Naive thymus-derived CD4-positive, alpha-beta T cell (primary cell): ENCODE measurements at regions not wholly inside any gene's neighbourhood (a gene's known extent, or its start where the extent isn't known, plus 50 kb on each side); places are given as distances from the start of the nearest gene placed in this dataset.

Experiments
- ATAC-seq: fragments of 150-1000 bp; cut with Tn5 transposase; 2 replicates; pipeline ENCODE4 v1.10.0; 2021; ENCODE audit warnings: mild to moderate bottlenecking, moderate library complexity
- CTCF ChIA-PET: fragments of 350-600 bp; sonication (Branson Sonifier 250); formaldehyde crosslinking; loops from one replicate; lab custom pipeline; 2021; ENCODE audit warnings: antibody characterized with exemption; lab: Charles Lee
- POLR2A ChIA-PET: fragments of 350-600 bp; sonication (Branson Sonifier 250); formaldehyde crosslinking; loops from one replicate; lab custom pipeline; 2021; ENCODE audit warnings: antibody characterized with exemption, inconsistent platforms; lab: Charles Lee
- DNase-seq, 9 donors: peaks; one replicate each; pipeline versions ENCODE4 v3.0.0 to v3.0.0-alpha.2; 2020 to 2022; ENCODE audit warnings: mixed read lengths in 1 of 9
- H3K27ac ChIP-seq: one replicate; pipeline ENCODE4 v1.7.0; 2013; ENCODE audit warnings: mild to moderate bottlenecking, low read depth, low read length, moderate library complexity
- H3K27me3 ChIP-seq, 2 donors: one replicate each; pipeline ENCODE4 v1.7.0; 2013; ENCODE audit warnings: low read length in 2 of 2, mild to moderate bottlenecking in 2 of 2, moderate library complexity in 2 of 2; ENCODE audit not compliant: control insufficient read depth in 2 of 2, insufficient read depth in 2 of 2
- H3K36me3 ChIP-seq, 3 experiments: 1 replicate in 2 of 3; 2 replicates in 1 of 3; pipeline ENCODE4 v1.7.0; 2013; ENCODE audit warnings: low read length in 3 of 3, mild to moderate bottlenecking in 3 of 3, moderate library complexity in 1 of 3; ENCODE audit not compliant: insufficient read depth in 3 of 3, control insufficient read depth in 2 of 3
- H3K4me1 ChIP-seq, 2 donors: one replicate each; pipeline ENCODE4 v1.7.0; 2013; ENCODE audit warnings: low read length in 2 of 2, mild to moderate bottlenecking in 2 of 2, moderate library complexity in 1 of 2; ENCODE audit not compliant: control insufficient read depth in 2 of 2, insufficient read depth in 2 of 2
- H3K4me3 ChIP-seq: 2 replicates; pipeline ENCODE4 v1.7.0; 2013; ENCODE audit warnings: mild to moderate bottlenecking, low read length
- H3K9me3 ChIP-seq, 3 experiments: 1 replicate in 2 of 3; 2 replicates in 1 of 3; pipeline ENCODE4 v1.7.0; 2013; ENCODE audit warnings: low read length in 3 of 3; ENCODE audit not compliant: control insufficient read depth in 2 of 3
- H3K27ac Mint-ChIP-seq, 9 donors: one replicate each; pipeline ENCODE4 v1.8.0; 2020 to 2022; ENCODE audit warnings: mixed read lengths in 9 of 9, mild to moderate bottlenecking in 8 of 9, moderate library complexity in 5 of 9, inconsistent platforms in 2 of 9
- H3K27me3 Mint-ChIP-seq, 5 donors: one replicate each; pipeline ENCODE4 v1.8.0; 2021 to 2022; ENCODE audit warnings: mixed read lengths in 5 of 5, mild to moderate bottlenecking in 1 of 5
- H3K36me3 Mint-ChIP-seq, 5 donors: one replicate each; pipeline ENCODE4 v1.8.0; 2020 to 2022; ENCODE audit warnings: mixed read lengths in 5 of 5, mild to moderate bottlenecking in 3 of 5, inconsistent platforms in 1 of 5
- H3K4me1 Mint-ChIP-seq, 7 donors: one replicate each; pipeline ENCODE4 v1.8.0; 2020 to 2022; ENCODE audit warnings: mixed read lengths in 7 of 7, mild to moderate bottlenecking in 3 of 7, inconsistent platforms in 1 of 7
- H3K4me3 Mint-ChIP-seq, 10 donors: one replicate each; pipeline ENCODE4 v1.8.0; 2020 to 2022; ENCODE audit warnings: mild to moderate bottlenecking in 10 of 10, mixed read lengths in 10 of 10, moderate library complexity in 6 of 10, inconsistent platforms in 2 of 10
- H3K9me3 Mint-ChIP-seq, 11 donors: one replicate each; pipeline ENCODE4 v1.8.0; 2020 to 2022; ENCODE audit warnings: mixed read lengths in 11 of 11, mild to moderate bottlenecking in 4 of 11, inconsistent platforms in 1 of 11, moderate library complexity in 1 of 11
- intact Hi-C, 2 donors: fragments of 100-400 bp; cut with micrococcal nuclease; formaldehyde crosslinking; loops; one replicate each; pipeline ENCODE4 v1.15.1; 2023

- peaks cover 0 to 4% (median 0%) of the 10 kb centered on the region in 3 experiments for H3K9me3 ChIP-seq
- Mint-ChIP-seq H3K36me3 (no peaks in the 10 kb centered on the region), H3K4me3 (no peak overlapping the region), H3K27ac (no peak overlapping the region), H3K27me3 (no peaks in the 10 kb centered on the region), H3K9me3 (peaks cover 0 to 37% (median 7%) of the 10 kb centered on the region in 11 donors), H3K4me1 (no peaks in the 10 kb centered on the region)
- ATAC-seq = no peak
- ChIA-PET CTCF (no interaction called here), POLR2A (no interaction called here)
- DNase-seq = no peak
- H3K27ac ChIP-seq = no peak overlapping the region
- no peaks in the 10 kb centered on the region for H3K27me3 ChIP-seq
- intact Hi-C loops = no loop called here
- no peaks in the 10 kb centered on the region for H3K4me1 ChIP-seq
- no peak overlapping the region for H3K4me3 ChIP-seq
- H3K36me3 ChIP-seq = no peaks in the 10 kb centered on the region
Measured at GRCh38 chr5:20636686-20637085, 648.7 kb upstream of the CDH18 start.

DNA sequence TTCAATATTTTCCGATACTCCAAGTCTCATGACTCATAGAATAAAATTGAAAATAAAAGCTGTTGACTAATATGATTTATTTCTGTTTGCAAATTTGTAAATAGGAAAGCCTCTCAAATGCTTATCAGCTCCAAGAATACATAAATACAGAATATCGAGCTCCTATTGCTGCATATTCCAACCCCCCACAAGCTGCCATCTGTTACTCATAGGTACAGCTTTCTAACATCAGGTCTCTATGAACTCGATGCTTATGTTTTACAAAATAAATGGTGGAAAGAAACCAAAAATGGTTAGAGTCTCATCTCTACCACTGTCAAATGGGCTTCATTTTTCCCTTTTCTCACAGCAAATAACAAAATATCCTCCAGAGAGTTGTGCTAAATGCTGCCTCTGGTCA is 631.6 kb upstream of the CDH18 start:
- Histone ChIP-seq H3K4me1 (no peaks in the 10 kb centered on the region), H3K36me3 (no peaks in the 10 kb centered on the region), H3K4me3 (no peak overlapping the region), H3K27me3 (no peaks in the 10 kb centered on the region), H3K9me3 (no peaks in the 10 kb centered on the region), H3K27ac (no peak overlapping the region)
- POLR2A ChIA-PET = no interaction called here
- Mint-ChIP-seq H3K36me3 (no peaks in the 10 kb centered on the region), H3K27me3 (no peaks in the 10 kb centered on the region), H3K4me3 (no peak overlapping the region), H3K4me1 (no peaks in the 10 kb centered on the region), H3K9me3 (peaks cover 0 to 12% (median 4%) of the 10 kb centered on the region in 11 donors), H3K27ac (no peak overlapping the region)
- no peak for ATAC-seq
- intact Hi-C loops = no loop called here
- CTCF ChIA-PET = no interaction called here
- no peak for DNase-seq

- intact Hi-C loops = no loop called here
- peaks cover 0 to 18% (median 5%) of the 10 kb centered on the region in 11 donors for H3K9me3 Mint-ChIP-seq
- H3K4me1 Mint-ChIP-seq = no peaks in the 10 kb centered on the region
- ChIA-PET CTCF (no interaction called here), POLR2A (no interaction called here)
- H3K36me3 ChIP-seq = no peaks in the 10 kb centered on the region
- no peak for DNase-seq
- H3K27ac ChIP-seq = no peak overlapping the region
- H3K4me3 Mint-ChIP-seq = no peak overlapping the region
- no peaks in the 10 kb centered on the region for H3K9me3 ChIP-seq
- H3K4me3 ChIP-seq = no peak overlapping the region
- no peaks in the 10 kb centered on the region for H3K4me1 ChIP-seq
- no peak overlapping the region for H3K27ac Mint-ChIP-seq
- no peak for ATAC-seq
- no peaks in the 10 kb centered on the region for H3K27me3 Mint-ChIP-seq
- H3K27me3 ChIP-seq = no peaks in the 10 kb centered on the region
- H3K36me3 Mint-ChIP-seq = no peaks in the 10 kb centered on the region
Measured at GRCh38 chr5:20618340-20618739, 630.3 kb upstream of the CDH18 start.

DNA sequence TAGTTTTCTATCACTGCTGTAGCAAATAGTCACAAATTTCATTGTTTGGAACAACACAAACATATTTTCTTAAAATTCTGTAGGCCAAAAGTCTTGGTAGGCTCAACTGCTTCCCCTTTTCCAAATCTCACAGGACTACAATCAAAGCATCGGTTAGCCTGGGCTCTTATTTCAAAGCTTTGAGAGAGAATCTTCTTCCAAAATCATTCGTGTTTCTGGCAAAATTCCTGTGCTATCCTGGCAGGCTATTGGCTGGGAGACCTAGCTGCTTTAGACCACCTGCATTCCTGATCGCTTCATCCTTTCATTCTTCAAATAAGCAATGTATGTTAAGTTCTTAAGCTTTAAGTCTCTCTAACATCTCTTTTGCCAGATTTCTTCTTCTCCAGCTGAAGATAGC is 629.8 kb upstream of the CDH18 start:
- POLR2A ChIA-PET = no interaction called here
- CTCF ChIA-PET = no interaction called here
- Mint-ChIP-seq H3K4me1 (no peaks in the 10 kb centered on the region), H3K27me3 (no peaks in the 10 kb centered on the region), H3K27ac (no peak overlapping the region), H3K9me3 (peaks cover 0 to 18% (median 5%) of the 10 kb centered on the region in 11 donors), H3K4me3 (no peak overlapping the region), H3K36me3 (no peaks in the 10 kb centered on the region)
- no peaks in the 10 kb centered on the region for H3K9me3 ChIP-seq
- DNase-seq (no peak), ATAC-seq (no peak)
- H3K27me3 ChIP-seq = no peaks in the 10 kb centered on the region
- H3K27ac ChIP-seq = no peak overlapping the region
- H3K4me1 ChIP-seq = no peaks in the 10 kb centered on the region
- no peak overlapping the region for H3K4me3 ChIP-seq
- H3K36me3 ChIP-seq = no peaks in the 10 kb centered on the region
- intact Hi-C loops = no loop called here

GRCh38 chr5:20615888-20616563 is 628.0 kb upstream of the CDH18 start:
- H3K9me3 ChIP-seq = no peaks in the 10 kb centered on the region
- POLR2A ChIA-PET = no interaction called here
- no peaks in the 10 kb centered on the region for H3K27me3 Mint-ChIP-seq
- no peak overlapping the region for H3K27ac Mint-ChIP-seq
- ATAC-seq = no peak
- no peaks in the 10 kb centered on the region for H3K36me3 ChIP-seq
- no peaks in the 10 kb centered on the region for H3K36me3 Mint-ChIP-seq
- peaks cover 0 to 12% (median 5%) of the 10 kb centered on the region in 11 donors for H3K9me3 Mint-ChIP-seq
- H3K4me1 ChIP-seq = no peaks in the 10 kb centered on the region
- H3K4me1 Mint-ChIP-seq = no peaks in the 10 kb centered on the region
- no peak overlapping the region for H3K4me3 Mint-ChIP-seq
- intact Hi-C loops = no loop called here
- CTCF ChIA-PET = no interaction called here
- H3K27ac ChIP-seq = no peak overlapping the region
- H3K27me3 ChIP-seq = no peaks in the 10 kb centered on the region
- H3K4me3 ChIP-seq = no peak overlapping the region
- no peak for DNase-seq

DNA sequence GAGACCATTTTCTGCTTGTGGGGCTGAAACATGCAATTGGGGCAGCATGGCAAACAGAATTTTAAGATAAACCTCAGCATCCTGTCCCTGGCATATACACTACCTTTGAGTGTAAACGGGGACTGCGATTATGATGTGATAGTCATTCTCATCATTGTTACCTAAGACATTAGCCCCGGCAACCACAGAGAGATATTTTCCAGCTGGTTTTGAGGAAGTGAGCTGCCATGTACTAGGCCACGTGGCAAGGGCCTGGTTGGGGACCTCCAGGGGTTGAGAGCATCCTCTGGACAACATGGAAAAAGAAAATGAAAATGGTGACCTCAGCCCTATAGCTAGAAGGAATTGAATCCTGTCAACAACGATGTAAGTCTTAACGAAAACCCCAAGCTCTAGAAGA is 623.6 kb upstream of the CDH18 start:
- no peaks in the 10 kb centered on the region for H3K36me3 ChIP-seq
- H3K27me3 Mint-ChIP-seq = no peaks in the 10 kb centered on the region
- H3K27ac Mint-ChIP-seq = no peak overlapping the region
- no peak overlapping the region for H3K4me3 ChIP-seq
- no peak overlapping the region for H3K4me3 Mint-ChIP-seq
- intact Hi-C loops = no loop called here
- H3K4me1 Mint-ChIP-seq = no peaks in the 10 kb centered on the region
- POLR2A ChIA-PET = no interaction called here
- H3K36me3 Mint-ChIP-seq = no peaks in the 10 kb centered on the region
- H3K9me3 Mint-ChIP-seq = peaks cover 2 to 18% (median 6%) of the 10 kb centered on the region in 11 donors
- no peaks in the 10 kb centered on the region for H3K27me3 ChIP-seq
- no peaks in the 10 kb centered on the region for H3K9me3 ChIP-seq
- H3K4me1 ChIP-seq = no peaks in the 10 kb centered on the region
- ATAC-seq = no peak
- no peak overlapping the region for H3K27ac ChIP-seq
- CTCF ChIA-PET = no interaction called here
- DNase-seq = no peak

DNA sequence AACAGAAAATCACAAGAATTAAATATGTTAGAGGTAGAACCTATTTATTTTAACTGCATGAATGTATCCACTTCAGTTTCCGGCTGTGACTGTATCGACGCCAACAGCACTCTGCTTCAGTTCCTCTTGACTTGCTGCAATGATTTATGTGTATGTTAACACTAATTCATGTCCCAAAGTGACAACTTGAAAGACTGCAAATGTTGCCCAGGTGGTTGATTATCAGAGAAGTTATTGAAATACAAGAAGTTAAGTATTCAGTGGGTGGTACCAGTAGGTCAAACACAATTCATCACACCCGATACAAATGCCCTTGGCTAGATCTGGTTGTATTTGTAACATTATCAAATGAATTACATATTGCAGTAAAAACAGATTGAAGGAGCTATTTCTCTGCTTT is 622.7 kb upstream of the CDH18 start:
- DNase-seq (no peak), ATAC-seq (no peak)
- Mint-ChIP-seq H3K4me3 (no peak overlapping the region), H3K27ac (no peak overlapping the region), H3K27me3 (no peaks in the 10 kb centered on the region), H3K9me3 (peaks cover 0 to 18% (median 5%) of the 10 kb centered on the region in 11 donors), H3K4me1 (no peaks in the 10 kb centered on the region), H3K36me3 (no peaks in the 10 kb centered on the region)
- intact Hi-C loops = no loop called here
- no peaks in the 10 kb centered on the region for H3K27me3 ChIP-seq
- H3K4me3 ChIP-seq = no peak overlapping the region
- ChIA-PET CTCF (no interaction called here), POLR2A (no interaction called here)
- H3K4me1 ChIP-seq = no peaks in the 10 kb centered on the region
- H3K27ac ChIP-seq = no peak overlapping the region
- H3K36me3 ChIP-seq = no peaks in the 10 kb centered on the region
- no peaks in the 10 kb centered on the region for H3K9me3 ChIP-seq
